SK-N-SH (cell line): ENCODE measurements at regions not wholly inside any gene's neighbourhood (a gene's known extent, or its start where the extent isn't known, plus 50 kb on each side); places are given as distances from the start of the nearest gene placed in this dataset.

ENCODE experiments used
- CTCF ChIA-PET: fragments of 300-600, 350-600 bp; formaldehyde crosslinking; extraction: SDS; loops from one replicate; lab custom pipeline; 2021; lab: Yijun Ruan, JAX
- POLR2A ChIA-PET: fragments of 350-600 bp; sonication (Branson Sonifier 250); formaldehyde crosslinking; extraction: SDS; loops from one replicate; lab custom pipeline; 2020; ENCODE audit warnings: antibody characterized with exemption, inconsistent platforms; lab: Yijun Ruan, JAX
- DNase-seq: peaks from one replicate; pipeline ENCODE4 v3.0.0; 2012
- H2AFZ ChIP-seq: fragments of 200-600 bp; sonication (generic); 2 replicates; pipeline ENCODE4 v1.8.1; 2016; ENCODE audit warnings: antibody characterized with exemption, mild to moderate bottlenecking, low read depth
- H3F3A ChIP-seq: fragments of 200-600 bp; sonication (generic); replicated peaks from 2 replicates; pipeline ENCODE3; 2016; ENCODE audit warnings: antibody characterized with exemption, mild to moderate bottlenecking; ENCODE audit not compliant: insufficient read depth
- H3K27ac ChIP-seq, 2 experiments: fragments of 200-500 bp in 1 of 2; fragments of 200-600 bp in 1 of 2; sonication (Bioruptor generic) in 1 of 2; sonication (generic), shearing (Covaris generic) in 1 of 2; 2 replicates each; pipeline versions ENCODE4 v1.5.1 to v1.6.1; 2014 to 2016; ENCODE audit warnings: low read depth in 2 of 2, inconsistent platforms in 1 of 2, low read length in 1 of 2, mild to moderate bottlenecking in 1 of 2, mixed read lengths in 1 of 2
- H3K27me3 ChIP-seq: fragments of 200-600 bp; sonication (generic), shearing (Covaris generic); 2 replicates; pipeline ENCODE4 v1.6.1; 2016; ENCODE audit warnings: mixed run types; ENCODE audit not compliant: insufficient read depth
- H3K36me3 ChIP-seq, 2 experiments: fragments of 200-500 bp in 1 of 2; fragments of 200-600 bp in 1 of 2; sonication (Bioruptor generic) in 1 of 2; sonication (generic) in 1 of 2; replicated peaks in 1 of 2; 2 replicates each; pipeline versions ENCODE3 to v1.5.1; 2014 to 2016; ENCODE audit warnings: low read length in 1 of 2, mild to moderate bottlenecking in 1 of 2; ENCODE audit not compliant: insufficient read depth in 2 of 2, control insufficient read depth in 1 of 2
- H3K4me1 ChIP-seq, 2 experiments: fragments of 200-500 bp in 1 of 2; fragments of 200-600 bp in 1 of 2; sonication (Bioruptor generic) in 1 of 2; sonication (generic), shearing (Covaris generic) in 1 of 2; 2 replicates each; pipeline versions ENCODE4 v1.5.1 to v1.6.1; 2014 to 2016; ENCODE audit warnings: low read depth in 1 of 2, low read length in 1 of 2, mixed run types in 1 of 2; ENCODE audit not compliant: insufficient read depth in 2 of 2, control insufficient read depth in 1 of 2
- H3K4me2 ChIP-seq: fragments of 200-600 bp; sonication (generic), shearing (Covaris generic); 2 replicates; pipeline ENCODE4 v1.6.1; 2017; ENCODE audit warnings: mixed run types
- H3K4me3 ChIP-seq, 2 experiments: fragments of 200-500 bp in 1 of 2; fragments of 200-600 bp in 1 of 2; sonication (Bioruptor generic) in 1 of 2; sonication (generic), shearing (Covaris generic) in 1 of 2; 2 replicates each; pipeline versions ENCODE4 v1.5.1 to v1.8.1; 2014 to 2016; ENCODE audit warnings: low read depth in 2 of 2, inconsistent platforms in 1 of 2, low read length in 1 of 2, mild to moderate bottlenecking in 1 of 2, mixed read lengths in 1 of 2, moderate library complexity in 1 of 2
- H3K79me2 ChIP-seq: fragments of 200-600 bp; sonication (generic); 2 replicates; pipeline ENCODE4 v1.8.1; 2017; ENCODE audit warnings: mild to moderate bottlenecking; ENCODE audit not compliant: insufficient read depth
- H3K9ac ChIP-seq: fragments of 200-600 bp; sonication (generic); 2 replicates; pipeline ENCODE4 v1.6.1; 2017; ENCODE audit warnings: mixed run types
- H3K9me2 ChIP-seq: fragments of 200-600 bp; sonication (generic); 2 replicates; pipeline ENCODE4 v1.6.1; 2017; ENCODE audit warnings: mixed run types
- H3K9me3 ChIP-seq: fragments of 200-600 bp; sonication (generic); 2 replicates; pipeline ENCODE4 v1.6.1; 2017; ENCODE audit warnings: mixed run types, mild to moderate bottlenecking, moderate library complexity
- H4K20me1 ChIP-seq: fragments of 200-600 bp; sonication (generic); 2 replicates; pipeline ENCODE4 v1.6.1; 2017; ENCODE audit warnings: mild to moderate bottlenecking, mixed run types; ENCODE audit not compliant: insufficient read depth
- ELF1 ChIP-seq: IDR thresholded peaks from 2 replicates; pipeline ENCODE4 v1.4.0; 2012
- GABPA ChIP-seq: IDR thresholded peaks from 2 replicates; pipeline ENCODE4 v1.4.0; 2012; ENCODE audit warnings: low read depth, mild to moderate bottlenecking
- IRF3 ChIP-seq: fragments of 150-350 bp; IDR thresholded peaks from 2 replicates; pipeline ENCODE4 v1.6.1; 2016; ENCODE audit warnings: mild to moderate bottlenecking, low read depth, low read length
- REST ChIP-seq: IDR thresholded peaks from 2 replicates; pipeline ENCODE4 v1.6.1; 2012; ENCODE audit warnings: mild to moderate bottlenecking, low read depth, low read length, moderate library complexity
- RFX5 ChIP-seq: IDR thresholded peaks from 2 replicates; pipeline ENCODE4 v1.6.1; 2012; ENCODE audit warnings: mild to moderate bottlenecking, improper control_type of control experiment, low read length
- USF2 ChIP-seq: fragments of 150-350 bp; IDR thresholded peaks from 2 replicates; pipeline ENCODE4 v1.6.1; 2017; ENCODE audit warnings: antibody characterized with exemption, low read length, low read depth, borderline replicate concordance

GRCh38 chr3:83946049-83946448, 1012.7 kb upstream of the CADM2 start:
- H3K4me2 ChIP-seq = no peak overlapping the region
- CTCF ChIA-PET = no interaction called here

More at GRCh38 chr3:83946049-83946448, 1012.7 kb upstream of the CADM2 start:
- TF ChIP-seq GABPA (no peak), ELF1 (no peak), IRF3 (no peak), REST (no peak), USF2 (no peak), RFX5 (no peak)
- no peaks in the 10 kb centered on the region for H3K9me3 ChIP-seq
- no peaks in the 10 kb centered on the region for H3K9me2 ChIP-seq
- H3F3A ChIP-seq = no peaks in the 10 kb centered on the region
- no peaks in the 10 kb centered on the region for H3K79me2 ChIP-seq
- peaks cover 5% of the 10 kb centered on the region; the same call in 1 of the 2 replicates for H3K27me3 ChIP-seq
- no peak overlapping the region for H3K4me3 ChIP-seq
- no peak overlapping the region for H3K9ac ChIP-seq
- no peak overlapping the region for H3K27ac ChIP-seq
- H3K4me1 ChIP-seq = peaks cover 0 to 3% of the 10 kb centered on the region in 2 experiments; a peak in 1 of 4 replicates
- no peak overlapping the region for H2AFZ ChIP-seq
- DNase-seq = no peak
- POLR2A ChIA-PET = no interaction called here
- no peaks in the 10 kb centered on the region for H4K20me1 ChIP-seq
- H3K36me3 ChIP-seq = no peaks in the 10 kb centered on the region
